GM23338 (cell line): ENCODE measurements at regions not wholly inside any gene's neighbourhood (a gene's known extent, or its start where the extent isn't known, plus 50 kb on each side); places are given as distances from the start of the nearest gene placed in this dataset.

Experiments
- ATAC-seq: fragments of 200-7000 bp; cut with Tn5 transposase; 3 replicates; pipeline ENCODE4 v1.9.1; 2020
- DNase-seq: peaks from one replicate; pipeline ENCODE4 v3.0.0-alpha.2; 2015; ENCODE audit warnings: low spot score
- H2AFZ ChIP-seq: fragments of 200-600 bp; sonication (generic); 2 replicates; pipeline ENCODE4 v1.8.0; 2016; ENCODE audit warnings: antibody characterized with exemption, mild to moderate bottlenecking, moderate library complexity
- H3F3A ChIP-seq: fragments of 200-600 bp; sonication (generic); replicated peaks from 2 replicates; pipeline ENCODE4 v1.8.0; 2017; ENCODE audit warnings: antibody characterized with exemption, mixed run types, low read depth
- H3K27ac ChIP-seq: fragments of 200-600 bp; sonication (generic); 2 replicates; pipeline ENCODE4 v1.6.1; 2016; ENCODE audit warnings: low read depth
- H3K27me3 ChIP-seq: fragments of 200-600 bp; sonication (generic); 2 replicates; pipeline ENCODE4 v1.8.0; 2016; ENCODE audit warnings: mild to moderate bottlenecking, mixed run types, moderate library complexity; ENCODE audit not compliant: insufficient read depth
- H3K36me3 ChIP-seq: fragments of 200-600 bp; sonication (generic); 2 replicates; pipeline ENCODE4 v1.8.0; 2016; ENCODE audit warnings: mild to moderate bottlenecking; ENCODE audit not compliant: insufficient read depth
- H3K4me1 ChIP-seq: fragments of 200-600 bp; sonication (generic); 2 replicates; pipeline ENCODE4 v1.8.0; 2016; ENCODE audit warnings: mild to moderate bottlenecking, moderate library complexity; ENCODE audit not compliant: insufficient read depth
- H3K4me2 ChIP-seq: fragments of 200-600 bp; sonication (generic); 2 replicates; pipeline ENCODE4 v1.7.1; 2017; ENCODE audit warnings: mixed run types
- H3K4me3 ChIP-seq: fragments of 200-600 bp; sonication (generic); 2 replicates; pipeline ENCODE4 v1.6.1; 2016; ENCODE audit warnings: mixed run types
- H3K79me2 ChIP-seq: fragments of 200-600 bp; sonication (generic); replicated peaks from 2 replicates; pipeline ENCODE4 v1.8.0; 2017; ENCODE audit warnings: mild to moderate bottlenecking; ENCODE audit not compliant: insufficient read depth
- H3K9me2 ChIP-seq: fragments of 200-600 bp; sonication (generic); 2 replicates; pipeline ENCODE4 v1.8.0; 2017; ENCODE audit not compliant: insufficient read depth
- H4K20me1 ChIP-seq: fragments of 200-600 bp; sonication (generic); replicated peaks from 2 replicates; pipeline ENCODE4 v1.8.0; 2017; ENCODE audit warnings: mild to moderate bottlenecking; ENCODE audit not compliant: insufficient read depth
- H3K27ac Mint-ChIP-seq: 2 replicates; pipeline ENCODE4 v1.8.0; 2020; ENCODE audit warnings: inconsistent platforms, mild to moderate bottlenecking, moderate library complexity, mixed read lengths
- H3K27me3 Mint-ChIP-seq: 3 replicates; pipeline ENCODE4 v1.8.0; 2022; ENCODE audit warnings: low read depth, mild to moderate bottlenecking, moderate library complexity, mixed read lengths, inconsistent platforms; ENCODE audit not compliant: insufficient read depth, poor library complexity
- H3K36me3 Mint-ChIP-seq: 3 replicates; pipeline ENCODE4 v1.8.0; 2021; ENCODE audit warnings: low read depth, mild to moderate bottlenecking, inconsistent platforms, moderate library complexity, mixed read lengths
- H3K4me1 Mint-ChIP-seq: 3 replicates; pipeline ENCODE4 v1.8.0; 2020; ENCODE audit warnings: mild to moderate bottlenecking, inconsistent platforms, mixed read lengths
- H3K4me3 Mint-ChIP-seq: 3 replicates; pipeline ENCODE4 v1.8.0; 2021; ENCODE audit warnings: moderate library complexity, mild to moderate bottlenecking, inconsistent platforms, mixed read lengths
- H3K9me3 Mint-ChIP-seq: 3 replicates; pipeline ENCODE4 v1.8.0; 2020; ENCODE audit warnings: moderate library complexity, mild to moderate bottlenecking, inconsistent platforms, mixed read lengths
- EZH2 ChIP-seq: fragments of 200-600 bp; sonication (generic); IDR thresholded peaks from one replicate; pipeline ENCODE4 v1.8.0; 2017; ENCODE audit warnings: antibody characterized with exemption, mild to moderate bottlenecking, low read depth; ENCODE audit not compliant: unreplicated experiment
- EZH2phosphoT487 ChIP-seq: fragments of 200-600 bp; sonication (generic); IDR thresholded peaks from one replicate; pipeline ENCODE4 v1.8.1; 2018; ENCODE audit warnings: antibody characterized with exemption; ENCODE audit not compliant: unreplicated experiment
- JUNB ChIP-seq: IDR thresholded peaks from one replicate; pipeline ENCODE4 v1.6.1; 2016; ENCODE audit warnings: antibody characterized with exemption; ENCODE audit not compliant: unreplicated experiment
- NANOG ChIP-seq: IDR thresholded peaks from 2 replicates; pipeline ENCODE4 v1.6.1; 2016; ENCODE audit warnings: antibody characterized with exemption, borderline replicate concordance
- POLR2AphosphoS5 ChIP-seq: IDR thresholded peaks from 2 replicates; pipeline ENCODE4 v1.6.1; 2016; ENCODE audit warnings: antibody characterized with exemption, low read depth
- STAT1 ChIP-seq: IDR thresholded peaks from one replicate; pipeline ENCODE4 v1.6.1; 2016; ENCODE audit warnings: antibody characterized with exemption; ENCODE audit not compliant: unreplicated experiment
- ZNF114 ChIP-seq: fragments of 250-450 bp; sonication (Bioruptor Pico); IDR thresholded peaks from 2 replicates; pipeline ENCODE4 v1.5.0; 2020; ENCODE audit warnings: mild to moderate bottlenecking, moderate library complexity
- ZNF331 ChIP-seq: fragments of 250-450 bp; sonication (Bioruptor Pico); IDR thresholded peaks from 2 replicates; pipeline ENCODE4 v1.5.0; 2020; ENCODE audit warnings: low read depth, mild to moderate bottlenecking, moderate library complexity
- TF ChIP-seq, protein P1 (sequence below): IDR thresholded peaks from one replicate; pipeline ENCODE4 v1.6.1; 2018; ENCODE audit warnings: antibody characterized with exemption; ENCODE audit not compliant: unreplicated experiment
- TF ChIP-seq, protein P2 (sequence below): fragments of 250-450 bp; sonication (Bioruptor Pico); IDR thresholded peaks from 2 replicates; pipeline ENCODE4 v1.5.0; 2020; ENCODE audit warnings: mild to moderate bottlenecking, moderate library complexity
- TF ChIP-seq, protein P3 (sequence below), 2 experiments: fragments of 200-600 bp in 1 of 2; sonication (generic) in 1 of 2; conservative IDR thresholded peaks; 2 replicates each; pipeline versions ENCODE4 v1.5.1 to v1.6.1; 2016 to 2017; ENCODE audit warnings: antibody characterized with exemption in 2 of 2, low read depth in 2 of 2, mild to moderate bottlenecking in 2 of 2, moderate library complexity in 1 of 2
- TF ChIP-seq, protein P4 (sequence below): IDR thresholded peaks from 2 replicates; pipeline ENCODE4 v1.6.1; 2016; ENCODE audit warnings: antibody characterized with exemption

DNA sequence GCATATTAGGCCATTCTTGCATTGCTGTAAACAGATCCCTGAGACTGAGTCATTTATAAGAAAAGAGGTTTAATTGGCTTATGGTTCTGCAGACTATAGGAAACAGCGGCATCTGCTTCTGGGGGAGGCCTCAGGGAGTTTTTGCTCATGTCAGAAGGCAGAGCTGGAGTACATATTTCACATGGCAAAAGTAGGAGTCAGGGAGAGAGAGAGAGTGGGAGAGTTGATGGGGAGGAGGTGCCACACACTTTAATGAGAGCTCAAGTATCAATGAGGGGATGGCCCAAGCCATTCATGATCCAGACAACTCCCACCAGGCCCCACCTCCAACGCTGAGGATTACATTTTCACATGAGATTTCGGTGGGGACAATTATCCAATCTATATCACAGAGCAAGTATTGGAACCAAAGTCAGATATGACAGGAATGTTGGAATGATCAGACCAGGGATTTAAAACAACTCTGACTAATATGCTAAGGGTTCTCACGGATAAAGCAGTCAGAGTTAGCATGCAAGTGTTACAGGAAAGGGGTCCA lies 795.3 kb upstream of the CELF2 start:
- peaks cover 20% of the 10 kb centered on the region for H3K9me2 ChIP-seq
- no peak overlapping the region for H2AFZ ChIP-seq
- Mint-ChIP-seq H3K4me3 (no peak overlapping the region), H3K4me1 (no peaks in the 10 kb centered on the region), H3K27ac (no peak overlapping the region), H3K9me3 (peaks cover 2% of the 10 kb centered on the region; the same call in 2 of the 3 replicates), H3K27me3 (no peaks in the 10 kb centered on the region), H3K36me3 (no peaks in the 10 kb centered on the region)
- H3K4me2 ChIP-seq, result no peak overlapping the region
- H3K79me2 ChIP-seq, result no peaks in the 10 kb centered on the region
- no peaks in the 10 kb centered on the region for H3F3A ChIP-seq
- H3K4me3 ChIP-seq, result no peak overlapping the region
- no peaks in the 10 kb centered on the region for H3K4me1 ChIP-seq
- ATAC-seq (no peak), DNase-seq (no peak)
- no peak overlapping the region for H3K27ac ChIP-seq
- no peaks in the 10 kb centered on the region for H3K36me3 ChIP-seq
- no peaks in the 10 kb centered on the region for H4K20me1 ChIP-seq
- TF ChIP-seq, protein P1, sequence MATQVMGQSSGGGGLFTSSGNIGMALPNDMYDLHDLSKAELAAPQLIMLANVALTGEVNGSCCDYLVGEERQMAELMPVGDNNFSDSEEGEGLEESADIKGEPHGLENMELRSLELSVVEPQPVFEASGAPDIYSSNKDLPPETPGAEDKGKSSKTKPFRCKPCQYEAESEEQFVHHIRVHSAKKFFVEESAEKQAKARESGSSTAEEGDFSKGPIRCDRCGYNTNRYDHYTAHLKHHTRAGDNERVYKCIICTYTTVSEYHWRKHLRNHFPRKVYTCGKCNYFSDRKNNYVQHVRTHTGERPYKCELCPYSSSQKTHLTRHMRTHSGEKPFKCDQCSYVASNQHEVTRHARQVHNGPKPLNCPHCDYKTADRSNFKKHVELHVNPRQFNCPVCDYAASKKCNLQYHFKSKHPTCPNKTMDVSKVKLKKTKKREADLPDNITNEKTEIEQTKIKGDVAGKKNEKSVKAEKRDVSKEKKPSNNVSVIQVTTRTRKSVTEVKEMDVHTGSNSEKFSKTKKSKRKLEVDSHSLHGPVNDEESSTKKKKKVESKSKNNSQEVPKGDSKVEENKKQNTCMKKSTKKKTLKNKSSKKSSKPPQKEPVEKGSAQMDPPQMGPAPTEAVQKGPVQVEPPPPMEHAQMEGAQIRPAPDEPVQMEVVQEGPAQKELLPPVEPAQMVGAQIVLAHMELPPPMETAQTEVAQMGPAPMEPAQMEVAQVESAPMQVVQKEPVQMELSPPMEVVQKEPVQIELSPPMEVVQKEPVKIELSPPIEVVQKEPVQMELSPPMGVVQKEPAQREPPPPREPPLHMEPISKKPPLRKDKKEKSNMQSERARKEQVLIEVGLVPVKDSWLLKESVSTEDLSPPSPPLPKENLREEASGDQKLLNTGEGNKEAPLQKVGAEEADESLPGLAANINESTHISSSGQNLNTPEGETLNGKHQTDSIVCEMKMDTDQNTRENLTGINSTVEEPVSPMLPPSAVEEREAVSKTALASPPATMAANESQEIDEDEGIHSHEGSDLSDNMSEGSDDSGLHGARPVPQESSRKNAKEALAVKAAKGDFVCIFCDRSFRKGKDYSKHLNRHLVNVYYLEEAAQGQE, result no peak
- TF ChIP-seq EZH2 (no peak), POLR2AphosphoS5 (no peak), STAT1 (no peak), ZNF114 (CRISPR knock-in tag) (no peak), JUNB (no peak), ZNF331 (CRISPR knock-in tag) (no peak), NANOG (no peak), EZH2phosphoT487 (no peak)
- TF ChIP-seq, protein P2, sequence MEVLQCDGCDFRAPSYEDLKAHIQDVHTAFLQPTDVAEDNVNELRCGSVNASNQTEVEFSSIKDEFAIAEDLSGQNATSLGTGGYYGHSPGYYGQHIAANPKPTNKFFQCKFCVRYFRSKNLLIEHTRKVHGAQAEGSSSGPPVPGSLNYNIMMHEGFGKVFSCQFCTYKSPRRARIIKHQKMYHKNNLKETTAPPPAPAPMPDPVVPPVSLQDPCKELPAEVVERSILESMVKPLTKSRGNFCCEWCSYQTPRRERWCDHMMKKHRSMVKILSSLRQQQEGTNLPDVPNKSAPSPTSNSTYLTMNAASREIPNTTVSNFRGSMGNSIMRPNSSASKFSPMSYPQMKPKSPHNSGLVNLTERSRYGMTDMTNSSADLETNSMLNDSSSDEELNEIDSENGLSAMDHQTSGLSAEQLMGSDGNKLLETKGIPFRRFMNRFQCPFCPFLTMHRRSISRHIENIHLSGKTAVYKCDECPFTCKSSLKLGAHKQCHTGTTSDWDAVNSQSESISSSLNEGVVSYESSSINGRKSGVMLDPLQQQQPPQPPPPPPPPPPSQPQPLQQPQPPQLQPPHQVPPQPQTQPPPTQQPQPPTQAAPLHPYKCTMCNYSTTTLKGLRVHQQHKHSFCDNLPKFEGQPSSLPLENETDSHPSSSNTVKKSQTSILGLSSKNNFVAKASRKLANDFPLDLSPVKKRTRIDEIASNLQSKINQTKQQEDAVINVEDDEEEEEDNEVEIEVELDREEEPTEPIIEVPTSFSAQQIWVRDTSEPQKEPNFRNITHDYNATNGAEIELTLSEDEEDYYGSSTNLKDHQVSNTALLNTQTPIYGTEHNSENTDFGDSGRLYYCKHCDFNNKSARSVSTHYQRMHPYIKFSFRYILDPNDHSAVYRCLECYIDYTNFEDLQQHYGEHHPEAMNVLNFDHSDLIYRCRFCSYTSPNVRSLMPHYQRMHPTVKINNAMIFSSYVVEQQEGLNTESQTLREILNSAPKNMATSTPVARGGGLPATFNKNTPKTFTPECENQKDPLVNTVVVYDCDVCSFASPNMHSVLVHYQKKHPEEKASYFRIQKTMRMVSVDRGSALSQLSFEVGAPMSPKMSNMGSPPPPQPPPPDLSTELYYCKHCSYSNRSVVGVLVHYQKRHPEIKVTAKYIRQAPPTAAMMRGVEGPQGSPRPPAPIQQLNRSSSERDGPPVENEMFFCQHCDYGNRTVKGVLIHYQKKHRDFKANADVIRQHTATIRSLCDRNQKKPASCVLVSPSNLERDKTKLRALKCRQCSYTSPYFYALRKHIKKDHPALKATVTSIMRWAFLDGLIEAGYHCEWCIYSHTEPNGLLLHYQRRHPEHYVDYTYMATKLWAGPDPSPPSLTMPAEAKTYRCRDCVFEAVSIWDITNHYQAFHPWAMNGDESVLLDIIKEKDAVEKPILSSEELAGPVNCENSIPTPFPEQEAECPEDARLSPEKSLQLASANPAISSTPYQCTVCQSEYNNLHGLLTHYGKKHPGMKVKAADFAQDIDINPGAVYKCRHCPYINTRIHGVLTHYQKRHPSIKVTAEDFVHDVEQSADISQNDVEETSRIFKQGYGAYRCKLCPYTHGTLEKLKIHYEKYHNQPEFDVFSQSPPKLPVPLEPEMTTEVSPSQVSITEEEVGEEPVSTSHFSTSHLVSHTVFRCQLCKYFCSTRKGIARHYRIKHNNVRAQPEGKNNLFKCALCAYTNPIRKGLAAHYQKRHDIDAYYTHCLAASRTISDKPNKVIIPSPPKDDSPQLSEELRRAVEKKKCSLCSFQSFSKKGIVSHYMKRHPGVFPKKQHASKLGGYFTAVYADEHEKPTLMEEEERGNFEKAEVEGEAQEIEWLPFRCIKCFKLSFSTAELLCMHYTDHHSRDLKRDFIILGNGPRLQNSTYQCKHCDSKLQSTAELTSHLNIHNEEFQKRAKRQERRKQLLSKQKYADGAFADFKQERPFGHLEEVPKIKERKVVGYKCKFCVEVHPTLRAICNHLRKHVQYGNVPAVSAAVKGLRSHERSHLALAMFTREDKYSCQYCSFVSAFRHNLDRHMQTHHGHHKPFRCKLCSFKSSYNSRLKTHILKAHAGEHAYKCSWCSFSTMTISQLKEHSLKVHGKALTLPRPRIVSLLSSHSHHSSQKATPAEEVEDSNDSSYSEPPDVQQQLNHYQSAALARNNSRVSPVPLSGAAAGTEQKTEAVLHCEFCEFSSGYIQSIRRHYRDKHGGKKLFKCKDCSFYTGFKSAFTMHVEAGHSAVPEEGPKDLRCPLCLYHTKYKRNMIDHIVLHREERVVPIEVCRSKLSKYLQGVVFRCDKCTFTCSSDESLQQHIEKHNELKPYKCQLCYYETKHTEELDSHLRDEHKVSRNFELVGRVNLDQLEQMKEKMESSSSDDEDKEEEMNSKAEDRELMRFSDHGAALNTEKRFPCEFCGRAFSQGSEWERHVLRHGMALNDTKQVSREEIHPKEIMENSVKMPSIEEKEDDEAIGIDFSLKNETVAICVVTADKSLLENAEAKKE (CRISPR knock-in tag), result no peak
- TF ChIP-seq, protein P3, sequence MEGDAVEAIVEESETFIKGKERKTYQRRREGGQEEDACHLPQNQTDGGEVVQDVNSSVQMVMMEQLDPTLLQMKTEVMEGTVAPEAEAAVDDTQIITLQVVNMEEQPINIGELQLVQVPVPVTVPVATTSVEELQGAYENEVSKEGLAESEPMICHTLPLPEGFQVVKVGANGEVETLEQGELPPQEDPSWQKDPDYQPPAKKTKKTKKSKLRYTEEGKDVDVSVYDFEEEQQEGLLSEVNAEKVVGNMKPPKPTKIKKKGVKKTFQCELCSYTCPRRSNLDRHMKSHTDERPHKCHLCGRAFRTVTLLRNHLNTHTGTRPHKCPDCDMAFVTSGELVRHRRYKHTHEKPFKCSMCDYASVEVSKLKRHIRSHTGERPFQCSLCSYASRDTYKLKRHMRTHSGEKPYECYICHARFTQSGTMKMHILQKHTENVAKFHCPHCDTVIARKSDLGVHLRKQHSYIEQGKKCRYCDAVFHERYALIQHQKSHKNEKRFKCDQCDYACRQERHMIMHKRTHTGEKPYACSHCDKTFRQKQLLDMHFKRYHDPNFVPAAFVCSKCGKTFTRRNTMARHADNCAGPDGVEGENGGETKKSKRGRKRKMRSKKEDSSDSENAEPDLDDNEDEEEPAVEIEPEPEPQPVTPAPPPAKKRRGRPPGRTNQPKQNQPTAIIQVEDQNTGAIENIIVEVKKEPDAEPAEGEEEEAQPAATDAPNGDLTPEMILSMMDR (conservative IDR thresholded peaks at IDR 0.05; ENCODE audit: low read depth in 2 of 2), result no peak
- TF ChIP-seq, protein P4, sequence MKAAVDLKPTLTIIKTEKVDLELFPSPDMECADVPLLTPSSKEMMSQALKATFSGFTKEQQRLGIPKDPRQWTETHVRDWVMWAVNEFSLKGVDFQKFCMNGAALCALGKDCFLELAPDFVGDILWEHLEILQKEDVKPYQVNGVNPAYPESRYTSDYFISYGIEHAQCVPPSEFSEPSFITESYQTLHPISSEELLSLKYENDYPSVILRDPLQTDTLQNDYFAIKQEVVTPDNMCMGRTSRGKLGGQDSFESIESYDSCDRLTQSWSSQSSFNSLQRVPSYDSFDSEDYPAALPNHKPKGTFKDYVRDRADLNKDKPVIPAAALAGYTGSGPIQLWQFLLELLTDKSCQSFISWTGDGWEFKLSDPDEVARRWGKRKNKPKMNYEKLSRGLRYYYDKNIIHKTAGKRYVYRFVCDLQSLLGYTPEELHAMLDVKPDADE, result no peak
- no peaks in the 10 kb centered on the region for H3K27me3 ChIP-seq
